ENCODE measurements at regions not wholly inside any gene's neighbourhood (a gene's known extent, or its start where the extent isn't known, plus 50 kb on each side); places are given as distances from the start of the nearest gene placed in this dataset.

DNA sequence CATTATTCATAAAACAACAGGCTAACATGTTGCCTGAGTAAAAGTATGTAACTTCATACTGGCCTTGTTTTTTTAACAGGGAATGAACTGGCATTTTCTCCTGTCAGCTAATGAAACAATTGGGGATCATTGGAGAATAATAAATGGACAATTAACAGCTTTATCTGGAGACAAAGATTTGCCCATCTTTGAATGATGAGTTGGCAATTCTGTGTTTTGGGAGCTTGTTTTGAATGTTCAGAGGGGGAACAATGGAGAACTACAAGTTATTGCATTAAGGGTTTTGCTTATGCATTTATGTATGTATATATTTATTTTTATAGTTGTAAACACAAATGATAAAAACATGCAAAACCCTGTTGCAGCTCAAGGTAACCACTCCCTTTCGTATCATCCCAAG, 150.3 kb downstream of the CBLN4 start:
- intact Hi-C loops (cut with DNase I), result no loop called here
- Histone ChIP-seq H3K36me3 (no peaks in the 10 kb centered on the region), H3K27ac (no peak overlapping the region), H3K4me3 (no peak overlapping the region), H3K9me3 (no peaks in the 10 kb centered on the region), H3K4me1 (replicated peaks) (no peaks in the 10 kb centered on the region), H3K27me3 (replicated peaks; ENCODE audit: insufficient read depth) (no peaks in the 10 kb centered on the region)
- TF ChIP-seq POLR2AphosphoS5 (IDR thresholded peaks at IDR 0.05), result no peak
- TF ChIP-seq, protein P1, sequence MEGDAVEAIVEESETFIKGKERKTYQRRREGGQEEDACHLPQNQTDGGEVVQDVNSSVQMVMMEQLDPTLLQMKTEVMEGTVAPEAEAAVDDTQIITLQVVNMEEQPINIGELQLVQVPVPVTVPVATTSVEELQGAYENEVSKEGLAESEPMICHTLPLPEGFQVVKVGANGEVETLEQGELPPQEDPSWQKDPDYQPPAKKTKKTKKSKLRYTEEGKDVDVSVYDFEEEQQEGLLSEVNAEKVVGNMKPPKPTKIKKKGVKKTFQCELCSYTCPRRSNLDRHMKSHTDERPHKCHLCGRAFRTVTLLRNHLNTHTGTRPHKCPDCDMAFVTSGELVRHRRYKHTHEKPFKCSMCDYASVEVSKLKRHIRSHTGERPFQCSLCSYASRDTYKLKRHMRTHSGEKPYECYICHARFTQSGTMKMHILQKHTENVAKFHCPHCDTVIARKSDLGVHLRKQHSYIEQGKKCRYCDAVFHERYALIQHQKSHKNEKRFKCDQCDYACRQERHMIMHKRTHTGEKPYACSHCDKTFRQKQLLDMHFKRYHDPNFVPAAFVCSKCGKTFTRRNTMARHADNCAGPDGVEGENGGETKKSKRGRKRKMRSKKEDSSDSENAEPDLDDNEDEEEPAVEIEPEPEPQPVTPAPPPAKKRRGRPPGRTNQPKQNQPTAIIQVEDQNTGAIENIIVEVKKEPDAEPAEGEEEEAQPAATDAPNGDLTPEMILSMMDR (IDR thresholded peaks at IDR 0.05), result no peak
- no peak for TF ChIP-seq POLR2A (IDR thresholded peaks at IDR 0.05)
- 84% methylated on average over 1 of the region's 1 CpG for WGBS
- DNase-seq (ENCODE audit: low spot score), result no peak

DNA sequence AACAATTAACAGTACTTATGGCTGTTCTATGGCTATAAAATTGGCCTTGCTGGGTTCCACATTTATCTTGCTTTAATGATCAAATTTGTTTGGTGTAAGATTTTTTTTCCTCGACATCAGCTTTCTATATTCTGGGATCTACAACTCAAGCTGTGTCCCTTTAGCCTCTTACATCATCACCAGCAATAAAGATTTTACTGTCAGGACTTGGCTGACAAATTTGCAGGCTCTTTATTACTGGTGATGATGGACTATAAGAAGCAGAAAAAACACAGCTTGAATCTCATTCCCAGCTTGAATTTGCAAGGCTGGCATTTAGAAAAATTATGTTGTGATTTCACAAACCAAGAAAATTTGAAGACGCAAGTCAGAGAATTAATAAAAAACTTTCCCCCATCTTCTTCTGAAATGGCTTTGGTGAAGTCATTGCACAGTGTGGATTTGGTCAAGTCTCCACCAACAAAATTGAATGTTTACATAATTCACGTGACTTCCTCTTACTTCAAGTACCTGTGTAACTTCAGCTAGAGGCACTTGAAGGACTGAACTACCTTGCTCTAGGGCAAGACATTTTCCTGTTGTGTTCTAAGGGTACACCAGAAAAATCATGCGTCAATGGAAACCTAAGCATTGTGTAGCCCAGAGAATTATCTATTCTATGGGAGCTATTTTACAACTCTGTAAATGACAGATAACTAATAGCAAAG, 175.0 kb downstream of the CBLN4 start:
- 51% methylated on average over 4 of the region's 4 CpGs for WGBS
- Histone ChIP-seq H3K27me3 (replicated peaks; ENCODE audit: insufficient read depth) (no peaks in the 10 kb centered on the region), H3K9me3 (no peaks in the 10 kb centered on the region), H3K27ac (no peak overlapping the region), H3K4me1 (replicated peaks) (no peaks in the 10 kb centered on the region), H3K36me3 (no peaks in the 10 kb centered on the region), H3K4me3 (no peak overlapping the region)
- intact Hi-C loops (cut with DNase I), result no loop called here
- DNase-seq (ENCODE audit: low spot score), result no peak
- TF ChIP-seq, protein P1 (IDR thresholded peaks at IDR 0.05), result no peak
- TF ChIP-seq POLR2A (IDR thresholded peaks at IDR 0.05) (no peak), POLR2AphosphoS5 (IDR thresholded peaks at IDR 0.05) (no peak)

DNA sequence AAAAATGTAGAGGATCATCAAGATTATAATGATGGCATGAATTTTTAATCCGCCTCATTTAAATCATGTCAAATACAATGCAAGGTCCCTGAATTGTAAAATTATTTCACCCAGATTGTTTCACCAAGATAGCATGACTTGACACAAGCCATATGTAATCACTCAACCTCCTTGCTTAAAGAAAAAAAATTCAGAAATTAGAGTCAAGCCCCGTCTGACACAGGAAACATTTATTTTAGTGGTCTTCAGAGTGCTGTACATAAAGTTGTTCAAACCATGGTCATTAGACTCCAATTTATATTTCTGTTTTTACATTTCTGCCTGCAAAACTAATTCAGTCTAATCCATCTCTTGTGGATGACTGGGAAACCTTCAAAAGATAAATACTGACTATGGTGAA, 200.2 kb downstream of the CBLN4 start:
- TF ChIP-seq, protein P1 (IDR thresholded peaks at IDR 0.05), result no peak
- TF ChIP-seq POLR2AphosphoS5 (IDR thresholded peaks at IDR 0.05) (no peak), POLR2A (IDR thresholded peaks at IDR 0.05) (no peak)
- no peak overlapping the region for H3K4me3 ChIP-seq
- H3K27ac ChIP-seq, result no peak overlapping the region
- WGBS, result 56% methylated on average over 2 of the region's 2 CpGs
- intact Hi-C loops (cut with DNase I), result no loop called here
- no peaks in the 10 kb centered on the region for H3K9me3 ChIP-seq
- no peaks in the 10 kb centered on the region for H3K27me3 ChIP-seq (replicated peaks; ENCODE audit: insufficient read depth)
- DNase-seq (ENCODE audit: low spot score), result no peak
- H3K4me1 ChIP-seq (replicated peaks), result no peaks in the 10 kb centered on the region
- H3K36me3 ChIP-seq, result no peaks in the 10 kb centered on the region

DNA sequence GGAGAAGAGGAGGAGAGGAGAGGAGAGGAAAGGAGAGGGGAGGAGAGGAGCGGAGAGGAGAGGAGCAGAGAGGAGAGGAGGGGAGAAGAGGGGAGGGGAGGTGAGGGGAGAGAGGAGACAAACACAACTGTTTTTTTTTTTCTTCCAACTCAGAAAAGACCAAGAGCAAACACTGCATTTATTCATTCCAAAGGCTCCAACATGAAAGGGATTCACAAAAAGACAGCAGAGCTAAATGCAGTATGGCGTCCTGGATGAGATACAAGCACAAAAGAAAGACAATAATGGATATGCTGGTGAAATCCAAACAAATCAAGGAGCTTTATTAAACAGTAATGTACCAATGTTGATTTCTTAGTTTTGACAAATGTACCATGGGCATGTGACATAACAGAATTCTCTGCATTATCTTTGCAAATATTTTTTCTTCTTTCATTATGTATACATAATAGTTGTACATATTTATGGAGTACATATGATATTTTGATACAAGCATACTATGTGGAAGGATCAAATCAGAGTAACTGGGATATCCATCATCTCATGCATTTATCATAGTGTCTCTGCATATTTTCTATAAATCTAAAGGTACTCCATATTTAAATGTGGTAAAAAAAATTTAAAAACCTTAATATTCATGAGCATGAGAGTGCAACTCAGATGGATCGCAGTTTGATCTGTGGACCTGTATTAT, 204.6 kb downstream of the CBLN4 start:
- Histone ChIP-seq H3K27ac (no peak overlapping the region), H3K9me3 (no peaks in the 10 kb centered on the region), H3K36me3 (no peaks in the 10 kb centered on the region), H3K27me3 (replicated peaks; ENCODE audit: insufficient read depth) (no peaks in the 10 kb centered on the region), H3K4me1 (replicated peaks) (no peaks in the 10 kb centered on the region), H3K4me3 (no peak overlapping the region)
- 74% methylated on average over 3 of the region's 3 CpGs for WGBS
- no peak for DNase-seq (ENCODE audit: low spot score)
- no peak for TF ChIP-seq POLR2AphosphoS5 (IDR thresholded peaks at IDR 0.05)
- TF ChIP-seq, protein P1 (IDR thresholded peaks at IDR 0.05), result no peak
- TF ChIP-seq POLR2A (IDR thresholded peaks at IDR 0.05), result no peak
- intact Hi-C loops (cut with DNase I), result no loop called here

DNA sequence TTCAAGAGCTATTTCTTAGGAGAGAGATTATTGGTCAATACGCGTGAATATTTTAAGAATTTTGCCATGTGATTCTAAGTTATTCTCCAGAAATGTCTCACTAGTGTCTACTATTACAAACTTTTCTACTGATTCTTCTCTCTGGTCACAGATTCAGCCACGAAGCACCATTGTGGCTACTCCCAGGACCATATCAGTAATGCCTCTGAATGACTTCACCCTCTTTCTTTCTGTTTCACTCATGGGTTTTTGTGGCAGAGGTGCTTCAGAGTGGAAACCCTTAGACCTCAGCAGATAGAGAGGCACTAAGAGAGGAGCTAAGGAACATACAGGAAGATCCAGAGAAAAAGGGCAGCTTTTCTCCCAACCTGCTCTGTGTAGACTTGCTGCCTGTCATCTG, 211.3 kb downstream of the CBLN4 start:
- H3K36me3 ChIP-seq, result no peaks in the 10 kb centered on the region
- no peaks in the 10 kb centered on the region for H3K4me1 ChIP-seq (replicated peaks)
- no peak overlapping the region for H3K4me3 ChIP-seq
- no peak for TF ChIP-seq POLR2AphosphoS5 (IDR thresholded peaks at IDR 0.05)
- TF ChIP-seq, protein P1 (IDR thresholded peaks at IDR 0.05), result no peak
- no peak for TF ChIP-seq POLR2A (IDR thresholded peaks at IDR 0.05)
- intact Hi-C loops (cut with DNase I), result no loop called here
- H3K27me3 ChIP-seq (replicated peaks; ENCODE audit: insufficient read depth), result no peaks in the 10 kb centered on the region
- no peak overlapping the region for H3K27ac ChIP-seq
- no peaks in the 10 kb centered on the region for H3K9me3 ChIP-seq
- no peak for DNase-seq (ENCODE audit: low spot score)
- WGBS, result 96% methylated on average over 3 of the region's 3 CpGs

All from prostate gland (tissue), 2 donors.